ENCODE measurements at regions not wholly inside any gene's neighbourhood (a gene's known extent, or its start where the extent isn't known, plus 50 kb on each side); places are given as distances from the start of the nearest gene placed in this dataset.
"Not testable (repeated sequence)": the region's sequence is repeated elsewhere in the genome, so short reads cannot be mapped to it uniquely, and the experiment has no call there.

- H3K27ac Mint-ChIP-seq, result no peak overlapping the region
- H3K9ac ChIP-seq (ENCODE audit: extremely low read depth, low read length, poor library complexity, severe bottlenecking), result no peak overlapping the region
- no peak for TF ChIP-seq CTCF (conservative IDR thresholded peaks at IDR 0.05)
- no peaks in the 10 kb centered on the region for H3K9me3 ChIP-seq (ENCODE audit: control insufficient read depth, low read length)
- H3K36me3 Mint-ChIP-seq (ENCODE audit: low read depth), result no peaks in the 10 kb centered on the region
- H3K4me1 Mint-ChIP-seq, result no peaks in the 10 kb centered on the region
- DNase-seq, result no peak
- no peak overlapping the region for H3K4me3 ChIP-seq (ENCODE audit: low read length)
- no peak overlapping the region for H3K27ac ChIP-seq (ENCODE audit: low read depth, low read length)
- H3K27me3 ChIP-seq (ENCODE audit: control insufficient read depth, insufficient read depth, low read length, poor library complexity, severe bottlenecking), result no peaks in the 10 kb centered on the region
- no peak overlapping the region for H3K4me3 Mint-ChIP-seq
- H3K9me3 Mint-ChIP-seq, result no peaks in the 10 kb centered on the region
- H3K36me3 ChIP-seq (ENCODE audit: control insufficient read depth, insufficient read depth, low read length), result no peaks in the 10 kb centered on the region
- no peaks in the 10 kb centered on the region for H3K4me1 ChIP-seq (ENCODE audit: control insufficient read depth, insufficient read depth, low read length)
- no peaks in the 10 kb centered on the region for H3K27me3 Mint-ChIP-seq (ENCODE audit: insufficient read depth)
Observed at GRCh38 chr1:199247891-199248290, 609.1 kb downstream of the PTPRC start.

GRCh38 chr1:199254040-199254439 lies 615.2 kb downstream of the PTPRC start:
- not testable (repeated sequence) for H3K27ac Mint-ChIP-seq; H3K4me3 ChIP-seq (ENCODE audit: low read length); H3K4me3 Mint-ChIP-seq; H3K27ac ChIP-seq (ENCODE audit: low read depth, low read length); H3K36me3 Mint-ChIP-seq (ENCODE audit: low read depth); H3K9ac ChIP-seq (ENCODE audit: extremely low read depth, low read length, poor library complexity, severe bottlenecking); H3K27me3 ChIP-seq (ENCODE audit: control insufficient read depth, insufficient read depth, low read length, poor library complexity, severe bottlenecking); H3K36me3 ChIP-seq (ENCODE audit: control insufficient read depth, insufficient read depth, low read length); H3K27me3 Mint-ChIP-seq (ENCODE audit: insufficient read depth); DNase-seq
- Mint-ChIP-seq H3K4me1 (peaks cover 14% of the 10 kb centered on the region), H3K9me3 (peaks cover 38% of the 10 kb centered on the region)
- H3K9me3 ChIP-seq (ENCODE audit: control insufficient read depth, low read length), result peaks cover 34% of the 10 kb centered on the region
- 89 to 100% methylated on average over 1 of the region's 1 CpG for WGBS, 2 experiments (ENCODE audit: insufficient coverage in 1 of 2, insufficient read length in 1 of 2)
- H3K4me1 ChIP-seq (ENCODE audit: control insufficient read depth, insufficient read depth, low read length), result peaks cover 11% of the 10 kb centered on the region

GRCh38 chr1:199261328-199261727 lies 622.5 kb downstream of the PTPRC start:
- Mint-ChIP-seq H3K36me3 (ENCODE audit: low read depth) (peaks cover 3% of the 10 kb centered on the region), H3K9me3 (peaks cover 14% of the 10 kb centered on the region), H3K4me3 (no peak overlapping the region), H3K27ac (no peak overlapping the region), H3K27me3 (ENCODE audit: insufficient read depth) (no peaks in the 10 kb centered on the region), H3K4me1 (peaks cover 19% of the 10 kb centered on the region)
- H3K4me1 ChIP-seq (ENCODE audit: control insufficient read depth, insufficient read depth, low read length), result peaks cover 17% of the 10 kb centered on the region
- H3K9me3 ChIP-seq (ENCODE audit: control insufficient read depth, low read length), result peaks cover 10% of the 10 kb centered on the region
- TF ChIP-seq CTCF (conservative IDR thresholded peaks at IDR 0.05), result no peak
- no peak for DNase-seq
- no peak overlapping the region for H3K9ac ChIP-seq (ENCODE audit: extremely low read depth, low read length, poor library complexity, severe bottlenecking)
- 97% methylated on average over 4 of the region's 4 CpGs for WGBS, 2 experiments (ENCODE audit: insufficient coverage in 1 of 2, insufficient read length in 1 of 2)
- no peaks in the 10 kb centered on the region for H3K36me3 ChIP-seq (ENCODE audit: control insufficient read depth, insufficient read depth, low read length)
- no peak overlapping the region for H3K27ac ChIP-seq (ENCODE audit: low read depth, low read length)
- H3K27me3 ChIP-seq (ENCODE audit: control insufficient read depth, insufficient read depth, low read length, poor library complexity, severe bottlenecking), result no peaks in the 10 kb centered on the region
- no peak overlapping the region for H3K4me3 ChIP-seq (ENCODE audit: low read length)

GRCh38 chr1:199264283-199264682 lies 625.4 kb downstream of the PTPRC start:
- Histone ChIP-seq H3K4me3 (ENCODE audit: low read length) (no peak overlapping the region), H3K9me3 (ENCODE audit: control insufficient read depth, low read length) (no peaks in the 10 kb centered on the region), H3K27me3 (ENCODE audit: control insufficient read depth, insufficient read depth, low read length, poor library complexity, severe bottlenecking) (no peaks in the 10 kb centered on the region), H3K36me3 (ENCODE audit: control insufficient read depth, insufficient read depth, low read length) (no peaks in the 10 kb centered on the region), H3K4me1 (ENCODE audit: control insufficient read depth, insufficient read depth, low read length) (peaks cover 6% of the 10 kb centered on the region), H3K27ac (ENCODE audit: low read depth, low read length) (no peak overlapping the region), H3K9ac (ENCODE audit: extremely low read depth, low read length, poor library complexity, severe bottlenecking) (no peak overlapping the region)
- no peaks in the 10 kb centered on the region for H3K36me3 Mint-ChIP-seq (ENCODE audit: low read depth)
- no peaks in the 10 kb centered on the region for H3K9me3 Mint-ChIP-seq
- no peak for DNase-seq
- no peak overlapping the region for H3K27ac Mint-ChIP-seq
- no peak for TF ChIP-seq CTCF (conservative IDR thresholded peaks at IDR 0.05)
- H3K4me3 Mint-ChIP-seq, result no peak overlapping the region
- peaks cover 5% of the 10 kb centered on the region for H3K4me1 Mint-ChIP-seq
- WGBS, 2 experiments (ENCODE audit: insufficient coverage in 1 of 2, insufficient read length in 1 of 2), result 84 to 100% methylated on average over 2 of the region's 2 CpGs
- no peaks in the 10 kb centered on the region for H3K27me3 Mint-ChIP-seq (ENCODE audit: insufficient read depth)

Measured in endodermal cell (in vitro differentiated cells).